ENCODE measurements at regions not wholly inside any gene's neighbourhood (a gene's known extent, or its start where the extent isn't known, plus 50 kb on each side); places are given as distances from the start of the nearest gene placed in this dataset.
"Not testable (repeated sequence)": the region's sequence is repeated elsewhere in the genome, so short reads cannot be mapped to it uniquely, and the experiment has no call there.

DNA sequence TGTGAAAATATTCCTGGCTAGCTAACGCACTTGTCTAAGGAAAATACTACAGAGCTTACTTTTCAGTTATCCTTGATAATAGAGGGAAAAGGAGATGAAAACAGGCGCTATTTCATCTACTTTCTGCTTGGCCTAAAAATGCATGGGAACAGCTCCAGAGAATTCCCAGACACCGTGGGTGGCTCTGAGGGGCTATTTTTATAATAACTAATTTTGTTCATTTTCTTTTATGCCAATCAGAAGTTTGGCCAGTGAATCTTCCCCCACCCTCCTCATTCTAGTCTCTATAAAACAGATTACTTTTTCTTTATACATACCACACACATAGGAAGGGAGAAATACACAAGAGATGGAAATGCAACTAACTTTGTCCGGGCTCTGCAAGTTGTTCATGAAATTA lies 322.9 kb downstream of the SETD4 start:
- DNase-seq, result no peak

DNA sequence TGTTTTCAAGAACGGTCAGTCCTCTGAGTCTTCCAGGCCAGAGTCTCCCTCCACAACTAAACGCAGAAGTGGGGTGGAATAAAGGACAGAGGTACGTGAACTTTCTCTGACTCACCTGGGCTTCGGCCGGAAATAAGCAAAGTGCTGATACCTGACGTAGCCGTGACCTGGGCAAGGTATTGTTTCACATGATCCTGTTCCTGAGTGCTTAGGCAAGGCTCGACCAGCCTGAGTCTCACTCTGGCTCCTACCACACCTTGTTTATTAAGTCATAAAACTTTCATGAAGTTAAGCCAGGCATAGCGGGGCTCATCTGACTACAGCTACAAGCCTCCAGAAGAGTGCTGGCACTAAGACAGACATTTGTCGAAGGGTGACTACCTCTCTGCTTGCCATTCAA lies 327.5 kb downstream of the SETD4 start:
- no peak for DNase-seq

DNA sequence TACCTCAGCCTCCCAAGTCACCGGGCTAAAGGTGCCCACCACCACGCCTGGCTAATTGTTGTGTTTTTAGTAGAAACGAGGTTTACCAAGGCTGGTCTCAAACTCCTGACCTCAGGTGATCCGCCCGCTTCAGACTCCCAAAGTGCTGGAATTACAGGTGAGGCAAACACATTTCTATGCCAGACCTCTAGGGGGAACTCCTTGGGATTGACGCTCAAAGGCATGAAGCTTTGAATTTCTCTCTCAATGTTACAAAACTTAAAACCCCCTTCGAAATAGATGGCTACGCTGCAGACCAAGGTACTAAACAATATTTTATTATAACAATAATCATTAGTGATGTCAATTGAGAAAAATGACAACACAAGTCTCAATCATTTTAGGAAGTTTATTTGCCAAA lies 330.0 kb downstream of the SETD4 start:
- DNase-seq, result no peak

DNA sequence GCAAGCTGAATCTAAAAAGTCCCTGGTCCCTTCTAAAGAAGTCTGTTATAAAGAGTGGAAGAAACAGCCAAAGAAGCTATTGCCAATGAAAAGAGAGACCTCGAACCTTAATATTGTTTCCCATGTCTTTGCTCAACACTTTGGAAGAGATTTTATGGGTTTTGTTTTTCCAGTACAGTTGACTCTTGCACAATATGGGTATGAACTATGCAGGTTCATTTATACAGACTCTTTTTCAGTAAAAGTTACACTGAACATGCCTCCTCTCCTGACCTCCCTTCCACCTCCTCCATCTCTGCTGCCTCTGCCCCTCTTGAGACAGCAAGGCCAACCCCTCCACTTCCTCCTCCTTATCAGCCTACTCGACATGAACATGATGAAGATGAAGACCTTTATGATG lies 332.5 kb downstream of the SETD4 start:
- DNase-seq, result no peak

DNA sequence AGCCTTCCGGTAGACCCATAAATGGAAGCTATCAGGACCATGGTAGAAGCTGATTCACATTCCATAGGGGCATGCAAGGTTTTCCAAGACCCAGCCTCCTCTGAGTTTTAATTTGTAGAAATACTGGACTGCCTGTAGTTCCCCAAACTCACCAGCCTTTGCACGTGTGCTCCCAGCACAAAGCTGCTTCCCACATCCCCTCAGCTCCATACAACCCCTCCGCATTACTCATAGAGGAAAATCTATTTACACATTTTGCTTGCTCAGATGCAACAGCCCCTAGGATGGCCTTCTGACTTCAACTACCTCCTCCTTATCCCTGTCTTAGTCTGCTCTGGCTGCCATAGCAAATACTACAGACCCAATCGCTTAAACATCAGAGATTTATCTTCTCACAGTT lies 336.2 kb downstream of the SETD4 start:
- DNase-seq, result no peak

DNA sequence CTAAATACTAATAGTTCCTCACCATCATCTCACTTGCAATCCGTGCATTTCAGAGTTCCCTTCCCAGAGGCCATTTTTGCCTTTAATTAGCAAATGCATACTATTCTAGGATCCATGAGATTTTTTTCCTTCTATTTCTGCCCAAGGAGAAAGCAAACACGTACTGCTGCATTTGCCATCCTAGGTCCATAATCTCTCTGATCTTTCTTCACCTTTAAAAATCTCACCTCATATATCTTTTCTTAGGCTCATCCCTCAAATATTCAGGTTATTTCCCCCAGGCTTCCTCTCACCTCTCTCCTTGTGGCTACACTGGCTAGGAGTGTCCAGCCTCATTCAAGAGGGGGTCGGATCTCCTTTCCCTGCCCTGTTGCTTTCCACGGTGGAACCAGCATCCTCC lies 338.6 kb downstream of the SETD4 start:
- no peak for DNase-seq

DNA sequence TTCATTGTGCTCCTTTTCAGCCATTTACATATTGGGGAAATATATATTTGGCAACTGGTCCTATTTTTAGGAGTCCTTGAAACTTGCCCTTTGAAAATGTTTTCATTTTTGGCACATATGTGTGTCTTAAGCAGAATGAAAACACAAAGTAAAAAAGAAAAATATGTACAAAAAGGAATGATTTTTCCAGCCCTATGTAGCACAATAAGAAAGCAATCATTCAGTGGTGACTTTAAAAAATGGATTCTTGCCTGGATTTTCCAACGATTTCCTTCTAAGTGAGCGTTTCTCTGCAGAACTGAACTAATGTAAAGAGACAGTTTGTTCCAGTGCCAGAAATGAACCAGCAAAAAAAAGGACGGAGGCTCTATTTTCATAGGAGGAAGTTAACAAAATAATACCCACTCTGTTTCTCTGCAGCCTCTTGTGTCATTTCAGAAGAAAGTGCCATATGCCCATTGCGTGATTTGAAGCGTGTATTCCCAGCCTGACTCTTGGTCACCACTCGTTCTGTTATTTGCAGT lies 340.1 kb downstream of the SETD4 start:
- no peak for DNase-seq

DNA sequence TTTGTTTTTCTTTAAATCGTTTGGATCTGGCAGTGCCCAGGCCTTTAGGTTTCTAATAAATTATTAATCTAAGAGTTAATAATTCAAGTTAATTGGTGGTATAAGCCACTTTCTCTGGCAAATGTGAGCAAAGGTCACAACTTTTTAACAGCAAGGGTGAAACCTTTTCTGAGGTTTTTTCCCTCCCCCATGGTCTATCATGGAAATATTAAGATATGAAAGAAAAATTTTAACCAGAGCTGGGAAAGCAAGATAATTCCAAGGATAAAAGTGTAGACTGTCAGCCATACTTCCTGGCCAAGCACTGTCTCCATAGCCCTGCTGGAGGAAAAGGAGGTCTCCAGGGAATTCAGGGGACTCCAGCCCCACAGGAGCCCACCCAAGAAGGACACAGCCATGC lies 341.2 kb downstream of the SETD4 start:
- DNase-seq, result no peak

DNA sequence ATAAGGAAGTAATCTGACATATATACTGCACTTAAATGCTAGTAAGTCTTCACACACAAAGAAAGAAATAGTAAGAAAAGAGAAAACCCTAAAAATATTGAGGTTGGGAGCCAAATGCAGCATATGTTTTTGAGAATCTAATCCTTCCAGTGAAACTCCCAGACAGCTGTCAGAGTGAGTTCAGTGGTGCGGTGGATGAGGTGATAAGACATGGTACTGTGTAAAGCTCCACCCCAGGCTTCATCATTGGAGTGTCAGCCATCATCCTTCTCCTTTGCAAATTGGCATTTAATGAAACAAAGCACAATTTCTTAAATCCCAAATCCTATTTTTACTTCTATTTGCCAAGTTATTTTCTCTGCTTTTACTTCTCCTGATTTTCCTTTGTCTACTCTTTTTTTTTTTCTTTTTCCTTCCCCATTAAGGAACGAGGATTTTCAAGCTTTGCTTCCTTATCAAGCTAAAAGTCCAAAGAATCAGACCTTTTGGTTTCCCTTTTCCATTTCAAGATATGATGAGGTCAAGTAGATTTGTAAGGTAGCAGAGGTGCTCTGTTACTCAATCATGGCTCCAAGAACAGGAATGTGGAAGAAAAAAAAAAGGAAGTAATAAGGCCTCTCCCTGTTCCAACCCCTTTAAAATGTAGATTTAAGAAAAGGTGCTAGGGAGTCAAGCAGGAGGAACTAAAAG lies 343.3 kb downstream of the SETD4 start:
- no peak for DNase-seq

DNA sequence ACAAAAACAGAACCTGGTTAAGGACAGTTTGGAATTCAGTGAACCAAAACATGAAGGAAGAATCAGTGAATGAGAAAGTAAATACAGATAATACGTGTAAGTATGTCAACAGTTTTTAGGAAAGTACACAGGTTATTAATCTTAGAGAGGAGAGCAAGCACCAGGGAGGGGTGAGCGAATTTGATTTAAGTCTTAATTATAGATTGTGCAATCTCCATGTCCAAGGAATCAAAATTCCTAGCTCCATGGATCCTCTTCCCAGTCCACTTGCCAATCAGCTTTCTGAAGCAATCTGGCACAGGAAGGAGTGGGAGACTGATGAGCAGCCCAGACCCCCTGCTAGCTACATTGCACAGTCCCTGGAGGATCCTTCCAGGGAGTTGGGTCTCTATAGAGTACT lies 346.4 kb downstream of the SETD4 start:
- DNase-seq, result no peak

DNA sequence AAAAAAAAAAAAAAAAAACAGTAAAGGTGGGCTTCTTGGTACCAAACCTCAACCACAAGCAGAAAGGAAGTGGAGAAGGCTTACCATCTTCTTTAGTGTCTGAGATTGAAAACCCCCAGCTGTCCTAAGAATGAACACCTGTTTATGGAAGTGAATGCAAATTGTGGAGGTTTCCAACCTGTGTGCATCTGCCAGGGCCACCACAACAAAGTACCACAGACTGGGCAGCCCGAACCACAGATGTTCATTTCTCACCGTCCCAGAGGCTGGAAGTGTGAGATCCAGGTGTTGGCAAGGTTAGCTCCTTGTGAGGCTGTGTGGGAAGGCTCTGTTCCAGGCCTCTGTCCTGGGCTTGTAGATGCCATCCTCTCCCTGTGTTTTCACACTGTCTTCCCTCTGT lies 348.7 kb downstream of the SETD4 start:
- DNase-seq, result no peak

DNA sequence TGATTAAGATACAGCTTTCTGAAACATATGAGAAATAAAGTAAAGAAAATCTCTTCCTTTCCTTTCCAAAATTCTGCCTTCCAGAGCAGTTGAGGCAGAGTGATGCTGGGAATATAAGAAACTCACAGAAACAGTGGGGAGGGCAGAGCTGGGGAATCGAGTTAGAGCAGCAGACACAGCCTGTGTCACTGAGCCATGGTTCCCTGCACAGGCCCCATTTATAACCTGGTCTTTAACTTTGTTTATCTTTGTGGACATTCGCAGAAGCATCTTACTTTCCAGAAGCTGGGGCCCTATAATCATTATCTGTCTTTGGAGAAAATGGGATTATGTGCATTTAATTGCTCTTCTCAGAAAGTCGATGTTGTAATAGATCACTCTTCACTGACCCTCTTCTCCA lies 349.1 kb downstream of the SETD4 start:
- no peak for DNase-seq

DNA sequence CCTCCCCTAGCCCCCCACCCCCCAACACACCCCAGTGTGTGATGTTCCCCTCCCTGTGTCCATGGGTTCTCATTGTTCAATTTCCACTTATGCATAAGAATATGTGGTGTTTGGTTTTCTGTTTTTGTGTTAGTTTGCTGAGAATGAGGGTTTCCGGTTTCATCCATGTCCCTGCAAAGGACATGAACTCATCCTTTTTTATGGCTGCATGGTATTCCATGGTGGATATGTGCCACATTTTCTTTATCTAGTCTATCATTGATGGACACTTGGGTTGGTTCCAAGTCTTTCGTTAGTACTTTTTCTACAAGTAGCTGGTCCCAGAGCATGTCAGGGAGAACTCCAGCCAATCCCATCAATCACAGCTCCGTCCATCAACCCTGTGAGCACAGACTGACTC lies 350.3 kb downstream of the SETD4 start:
- not testable (repeated sequence) for DNase-seq

DNA sequence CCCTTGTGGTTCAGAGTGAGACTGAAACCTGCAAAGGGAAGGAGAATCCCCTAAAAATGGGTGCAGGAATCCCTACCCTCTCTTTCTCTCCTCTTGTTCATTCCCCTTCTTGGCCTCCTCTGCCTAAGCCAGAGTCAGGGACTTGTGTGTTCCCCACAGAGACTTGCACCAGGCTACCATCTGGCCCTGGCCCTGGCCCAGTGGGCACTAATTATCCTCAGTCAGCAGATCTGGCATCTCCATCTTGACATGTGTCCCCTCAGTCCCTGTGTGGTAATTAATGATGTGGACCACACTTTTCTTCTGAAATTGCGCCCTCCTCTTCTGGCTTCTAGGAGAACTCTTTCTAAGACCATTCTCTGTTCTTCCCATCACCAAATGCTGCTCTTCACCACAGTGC lies 354.4 kb downstream of the SETD4 start:
- no peak for DNase-seq

DNA sequence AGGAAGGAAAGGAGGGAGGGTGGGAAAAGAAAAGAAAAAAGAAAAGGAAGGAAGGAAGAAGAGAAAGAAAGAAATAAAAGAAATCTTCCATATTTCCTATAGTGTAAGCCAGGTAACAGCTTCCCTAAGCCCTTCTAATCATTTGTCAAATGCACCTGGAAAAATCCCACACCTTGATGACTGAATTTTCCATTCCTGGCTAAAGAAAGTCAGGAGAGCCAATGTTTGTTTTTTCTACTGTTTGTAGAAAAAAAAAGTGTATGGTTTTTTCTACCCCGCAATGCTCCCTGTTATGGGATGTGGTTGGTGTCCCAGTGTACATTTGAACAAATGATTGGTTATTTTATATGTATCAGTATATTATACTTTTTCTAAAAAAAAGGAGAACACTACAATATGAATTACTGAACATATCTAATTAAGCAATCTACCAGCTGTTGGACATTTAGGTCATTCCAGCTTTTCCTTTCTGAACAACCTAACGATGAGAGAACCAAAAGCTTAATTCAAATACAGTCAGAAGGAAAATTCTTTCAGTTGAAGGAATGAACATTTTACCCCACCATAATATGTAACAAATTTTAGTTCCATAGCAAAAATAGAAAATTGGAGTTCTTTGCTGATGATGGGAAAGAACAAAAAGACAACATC lies 355.0 kb downstream of the SETD4 start:
- DNase-seq, result no peak

DNA sequence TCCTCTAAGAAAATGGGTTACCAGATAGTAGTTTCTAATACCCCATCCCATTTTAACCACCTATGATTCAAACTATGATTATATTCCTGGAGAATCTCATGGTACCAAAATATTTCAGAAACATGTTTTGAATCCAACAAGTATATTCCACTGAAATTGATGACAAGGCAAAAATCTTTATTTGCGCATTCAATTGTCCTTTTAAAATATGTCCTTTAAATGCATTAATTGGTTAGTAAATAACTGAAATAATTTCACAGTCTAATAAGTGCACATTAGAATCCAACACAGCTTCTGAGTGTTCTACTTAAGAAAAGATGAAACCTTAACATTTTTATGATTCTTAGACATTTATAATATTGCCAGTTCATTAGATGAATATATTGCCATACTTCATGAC lies 356.6 kb downstream of the SETD4 start:
- DNase-seq, result no peak

DNA sequence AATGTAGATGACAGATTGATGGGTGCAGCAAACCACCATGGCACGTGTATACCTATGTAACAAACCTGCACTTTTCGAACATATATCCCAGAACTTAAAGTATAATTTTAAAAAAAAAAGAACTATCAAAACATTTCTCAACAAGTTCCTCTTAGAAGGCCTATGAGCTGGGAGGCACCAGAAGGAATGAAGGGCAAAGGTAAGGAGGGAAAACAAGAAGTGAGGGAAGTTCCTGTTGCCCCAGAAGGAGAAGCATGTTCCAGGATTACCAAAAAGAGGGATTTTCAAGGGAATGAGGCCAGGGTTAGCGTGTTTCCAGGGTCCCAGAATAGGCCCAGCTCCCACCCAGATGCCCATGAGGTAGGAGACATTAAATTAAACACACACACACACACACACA lies 361.0 kb downstream of the SETD4 start:
- no peak for DNase-seq

DNA sequence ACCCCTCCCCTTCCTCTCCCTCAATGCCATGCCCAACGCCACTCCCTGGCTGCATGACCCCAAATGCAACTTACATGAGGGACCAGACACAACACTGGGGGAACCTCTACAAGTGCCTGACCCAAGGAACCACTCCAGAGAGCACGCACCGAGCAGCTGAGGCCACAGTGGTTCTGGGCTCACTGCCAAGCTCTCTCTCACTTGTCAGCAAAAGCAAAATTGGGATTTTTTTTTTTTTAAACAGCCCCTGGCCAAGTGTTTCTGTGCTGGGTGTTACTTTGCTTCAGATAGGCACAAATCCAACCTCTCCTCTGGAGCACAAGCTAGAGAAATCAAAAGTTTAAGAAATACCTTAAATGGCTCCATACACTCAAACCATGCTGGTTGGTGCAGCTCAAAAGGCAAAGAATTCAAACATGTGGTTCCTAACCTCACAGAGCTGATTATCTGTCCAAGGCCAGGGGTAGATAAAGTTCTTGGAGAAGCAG lies 363.0 kb downstream of the SETD4 start:
- DNase-seq, result peak; percentile 57

DNA sequence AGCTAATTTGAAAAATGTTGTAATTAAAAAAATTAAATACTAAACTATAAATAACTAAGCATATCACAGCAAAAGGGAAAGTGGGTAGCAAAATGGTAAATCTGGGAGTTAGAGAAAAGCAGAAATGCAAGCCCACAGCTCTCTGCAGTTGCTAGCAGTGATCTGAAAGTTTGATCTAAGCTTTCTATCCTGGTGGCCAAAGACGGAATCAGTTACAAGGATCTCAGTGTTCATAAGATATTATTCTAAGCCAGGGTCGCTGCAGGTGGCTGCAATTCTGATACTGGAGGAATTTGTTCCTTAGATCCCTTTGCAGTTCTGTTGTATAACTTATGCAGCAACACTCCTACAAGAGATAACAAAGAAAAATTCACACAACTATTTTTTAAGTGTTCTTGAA lies 363.7 kb downstream of the SETD4 start:
- no peak for DNase-seq

DNA sequence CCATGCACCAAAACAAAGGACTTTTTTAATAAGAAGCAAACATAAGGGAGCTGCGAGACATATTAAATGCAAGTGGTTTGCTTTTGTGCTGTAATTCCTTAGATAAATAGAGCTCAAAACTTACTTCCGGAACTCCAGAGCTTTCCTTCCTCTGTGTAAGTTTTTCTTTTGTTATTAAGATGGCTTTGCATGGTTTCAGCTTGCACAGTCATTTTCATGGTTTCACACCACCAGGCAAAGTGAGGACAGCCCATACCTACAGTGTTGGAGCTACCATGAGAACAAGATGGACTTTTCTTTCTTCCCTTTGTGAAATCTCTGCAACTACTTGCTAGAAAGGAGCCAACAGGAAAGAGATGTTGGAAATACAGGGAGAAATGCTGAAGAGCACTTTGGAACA lies 368.0 kb downstream of the SETD4 start:
- no peak for DNase-seq

DNA sequence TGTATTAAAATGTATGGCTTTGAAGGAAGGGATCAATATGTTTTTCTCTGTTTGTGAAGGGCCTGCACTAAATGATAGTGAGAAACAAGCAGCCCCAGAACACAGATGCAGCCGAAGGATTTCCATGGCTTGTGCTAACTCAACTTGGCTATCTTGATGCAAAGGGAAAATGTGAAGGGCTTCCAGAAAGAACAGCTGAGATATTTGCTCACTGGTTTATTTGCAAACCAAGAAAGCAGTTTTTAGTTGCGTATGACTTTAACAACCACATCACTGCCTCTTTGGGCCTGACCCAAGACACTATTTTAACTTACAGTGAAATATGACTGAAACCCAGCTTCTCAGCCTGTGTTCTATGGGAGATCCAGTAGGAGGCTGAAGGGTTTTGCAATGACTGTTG lies 369.9 kb downstream of the SETD4 start:
- DNase-seq, result no peak

DNA sequence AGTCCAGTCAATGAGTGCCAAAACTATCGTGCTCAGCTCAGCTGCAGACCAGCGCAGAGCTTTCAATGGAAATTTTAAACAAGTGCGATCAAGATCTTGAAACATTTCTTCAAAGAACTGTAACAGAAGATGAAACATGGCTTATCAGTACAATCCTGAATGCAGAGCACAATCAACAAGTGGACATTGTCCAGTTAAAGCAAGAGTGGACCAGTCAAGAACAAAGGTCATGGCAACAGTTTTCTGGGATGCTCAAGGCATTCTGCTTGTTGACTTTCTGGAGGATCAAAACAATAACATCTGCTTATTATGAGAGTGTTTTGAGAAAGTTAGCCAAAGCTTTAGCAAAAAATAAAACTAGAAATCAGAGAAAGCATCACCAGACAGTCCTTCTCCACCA lies 374.2 kb downstream of the SETD4 start:
- DNase-seq, result no peak

DNA sequence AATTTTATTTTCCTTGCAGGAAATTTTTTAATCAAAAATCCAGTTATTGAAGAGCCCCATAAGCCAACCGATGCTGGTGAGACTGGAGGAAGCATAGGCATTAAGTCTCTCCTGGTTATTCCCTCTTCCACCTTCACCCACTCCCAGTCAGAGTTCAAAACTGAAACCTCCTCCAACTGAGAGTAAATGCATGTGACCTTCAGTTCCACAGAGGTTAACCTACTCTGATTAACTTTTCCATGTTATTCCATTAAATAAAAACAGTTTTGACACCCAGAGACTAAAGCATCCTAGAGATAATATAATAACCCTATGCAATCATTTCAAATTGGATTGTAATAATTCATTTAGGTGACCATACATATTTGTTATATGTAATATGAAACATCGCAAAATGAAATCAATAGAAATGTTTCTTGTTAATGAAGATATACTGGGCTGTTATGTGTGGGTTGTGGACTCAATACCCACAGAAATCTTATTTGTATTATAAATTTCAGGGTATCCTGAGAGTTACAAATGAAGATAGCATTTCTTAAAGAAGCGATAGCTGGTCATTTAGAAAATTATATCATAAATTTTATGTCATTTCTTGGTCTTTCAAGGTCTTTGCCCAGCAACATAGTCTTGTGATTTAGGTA lies 376.5 kb downstream of the SETD4 start:
- no peak for DNase-seq

DNA sequence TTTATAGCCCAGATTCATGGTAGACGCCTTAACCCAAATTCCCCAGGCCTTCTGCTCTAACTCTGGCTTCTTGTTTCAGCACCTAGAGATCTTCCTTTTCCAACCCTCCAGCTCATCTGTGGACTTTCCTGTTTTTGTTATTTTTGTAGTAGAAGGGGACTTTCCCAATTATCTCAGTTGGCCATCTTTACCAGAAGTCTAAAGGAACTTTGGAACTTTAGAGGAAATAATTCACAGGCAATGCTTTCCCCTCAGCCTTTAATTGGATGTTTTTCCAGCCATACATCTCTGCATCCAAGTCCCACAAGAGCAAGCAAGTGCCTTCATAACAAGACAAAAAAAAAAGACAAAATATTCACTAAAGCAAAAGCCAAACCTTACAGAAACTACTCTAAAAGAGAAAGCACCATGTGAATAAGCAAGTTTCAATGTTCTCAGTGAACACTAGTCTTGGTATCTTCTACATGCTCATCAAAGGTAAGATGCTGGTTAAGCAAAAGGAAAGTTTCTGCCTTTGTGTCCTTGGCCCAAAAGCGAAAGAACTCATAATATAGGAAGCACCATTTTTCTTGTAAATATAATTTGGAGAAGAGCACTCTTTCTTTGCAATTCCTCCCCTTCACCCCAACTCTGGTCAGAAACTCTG lies 377.3 kb downstream of the SETD4 start:
- DNase-seq, result no peak
